ENCODE measurements at regions not wholly inside any gene's neighbourhood (a gene's known extent, or its start where the extent isn't known, plus 50 kb on each side); places are given as distances from the start of the nearest gene placed in this dataset.

- ATAC-seq, result no peak
Observed at GRCh38 chr5:144822503-144822902, 651.8 kb downstream of the KCTD16 start.

More at GRCh38 chr5:144822503-144822902, 651.8 kb downstream of the KCTD16 start:
- no peaks in the 10 kb centered on the region for H3K27me3 ChIP-seq (ENCODE audit: insufficient read depth)
- DNase-seq (ENCODE audit: low spot score), result no peak
- Mint-ChIP-seq H3K27me3 (ENCODE audit: insufficient read depth, low read depth, poor library complexity) (no peaks in the 10 kb centered on the region), H3K36me3 (ENCODE audit: low read depth) (no peaks in the 10 kb centered on the region), H3K4me1 (no peaks in the 10 kb centered on the region), H3K27ac (no peak overlapping the region), H3K9me3 (peaks cover 3% of the 10 kb centered on the region; the same call in 1 of the 3 replicates), H3K4me3 (no peak overlapping the region)
- H3K9me2 ChIP-seq (ENCODE audit: insufficient read depth), result no peaks in the 10 kb centered on the region
- H3K4me1 ChIP-seq (ENCODE audit: insufficient read depth), result no peaks in the 10 kb centered on the region
- no peak overlapping the region for H3K4me3 ChIP-seq
- no peak overlapping the region for H3K27ac ChIP-seq (ENCODE audit: low read depth)
- no peaks in the 10 kb centered on the region for H3K79me2 ChIP-seq (replicated peaks; ENCODE audit: insufficient read depth)
- no peaks in the 10 kb centered on the region for H3K36me3 ChIP-seq (ENCODE audit: insufficient read depth)
- TF ChIP-seq, protein P1, sequence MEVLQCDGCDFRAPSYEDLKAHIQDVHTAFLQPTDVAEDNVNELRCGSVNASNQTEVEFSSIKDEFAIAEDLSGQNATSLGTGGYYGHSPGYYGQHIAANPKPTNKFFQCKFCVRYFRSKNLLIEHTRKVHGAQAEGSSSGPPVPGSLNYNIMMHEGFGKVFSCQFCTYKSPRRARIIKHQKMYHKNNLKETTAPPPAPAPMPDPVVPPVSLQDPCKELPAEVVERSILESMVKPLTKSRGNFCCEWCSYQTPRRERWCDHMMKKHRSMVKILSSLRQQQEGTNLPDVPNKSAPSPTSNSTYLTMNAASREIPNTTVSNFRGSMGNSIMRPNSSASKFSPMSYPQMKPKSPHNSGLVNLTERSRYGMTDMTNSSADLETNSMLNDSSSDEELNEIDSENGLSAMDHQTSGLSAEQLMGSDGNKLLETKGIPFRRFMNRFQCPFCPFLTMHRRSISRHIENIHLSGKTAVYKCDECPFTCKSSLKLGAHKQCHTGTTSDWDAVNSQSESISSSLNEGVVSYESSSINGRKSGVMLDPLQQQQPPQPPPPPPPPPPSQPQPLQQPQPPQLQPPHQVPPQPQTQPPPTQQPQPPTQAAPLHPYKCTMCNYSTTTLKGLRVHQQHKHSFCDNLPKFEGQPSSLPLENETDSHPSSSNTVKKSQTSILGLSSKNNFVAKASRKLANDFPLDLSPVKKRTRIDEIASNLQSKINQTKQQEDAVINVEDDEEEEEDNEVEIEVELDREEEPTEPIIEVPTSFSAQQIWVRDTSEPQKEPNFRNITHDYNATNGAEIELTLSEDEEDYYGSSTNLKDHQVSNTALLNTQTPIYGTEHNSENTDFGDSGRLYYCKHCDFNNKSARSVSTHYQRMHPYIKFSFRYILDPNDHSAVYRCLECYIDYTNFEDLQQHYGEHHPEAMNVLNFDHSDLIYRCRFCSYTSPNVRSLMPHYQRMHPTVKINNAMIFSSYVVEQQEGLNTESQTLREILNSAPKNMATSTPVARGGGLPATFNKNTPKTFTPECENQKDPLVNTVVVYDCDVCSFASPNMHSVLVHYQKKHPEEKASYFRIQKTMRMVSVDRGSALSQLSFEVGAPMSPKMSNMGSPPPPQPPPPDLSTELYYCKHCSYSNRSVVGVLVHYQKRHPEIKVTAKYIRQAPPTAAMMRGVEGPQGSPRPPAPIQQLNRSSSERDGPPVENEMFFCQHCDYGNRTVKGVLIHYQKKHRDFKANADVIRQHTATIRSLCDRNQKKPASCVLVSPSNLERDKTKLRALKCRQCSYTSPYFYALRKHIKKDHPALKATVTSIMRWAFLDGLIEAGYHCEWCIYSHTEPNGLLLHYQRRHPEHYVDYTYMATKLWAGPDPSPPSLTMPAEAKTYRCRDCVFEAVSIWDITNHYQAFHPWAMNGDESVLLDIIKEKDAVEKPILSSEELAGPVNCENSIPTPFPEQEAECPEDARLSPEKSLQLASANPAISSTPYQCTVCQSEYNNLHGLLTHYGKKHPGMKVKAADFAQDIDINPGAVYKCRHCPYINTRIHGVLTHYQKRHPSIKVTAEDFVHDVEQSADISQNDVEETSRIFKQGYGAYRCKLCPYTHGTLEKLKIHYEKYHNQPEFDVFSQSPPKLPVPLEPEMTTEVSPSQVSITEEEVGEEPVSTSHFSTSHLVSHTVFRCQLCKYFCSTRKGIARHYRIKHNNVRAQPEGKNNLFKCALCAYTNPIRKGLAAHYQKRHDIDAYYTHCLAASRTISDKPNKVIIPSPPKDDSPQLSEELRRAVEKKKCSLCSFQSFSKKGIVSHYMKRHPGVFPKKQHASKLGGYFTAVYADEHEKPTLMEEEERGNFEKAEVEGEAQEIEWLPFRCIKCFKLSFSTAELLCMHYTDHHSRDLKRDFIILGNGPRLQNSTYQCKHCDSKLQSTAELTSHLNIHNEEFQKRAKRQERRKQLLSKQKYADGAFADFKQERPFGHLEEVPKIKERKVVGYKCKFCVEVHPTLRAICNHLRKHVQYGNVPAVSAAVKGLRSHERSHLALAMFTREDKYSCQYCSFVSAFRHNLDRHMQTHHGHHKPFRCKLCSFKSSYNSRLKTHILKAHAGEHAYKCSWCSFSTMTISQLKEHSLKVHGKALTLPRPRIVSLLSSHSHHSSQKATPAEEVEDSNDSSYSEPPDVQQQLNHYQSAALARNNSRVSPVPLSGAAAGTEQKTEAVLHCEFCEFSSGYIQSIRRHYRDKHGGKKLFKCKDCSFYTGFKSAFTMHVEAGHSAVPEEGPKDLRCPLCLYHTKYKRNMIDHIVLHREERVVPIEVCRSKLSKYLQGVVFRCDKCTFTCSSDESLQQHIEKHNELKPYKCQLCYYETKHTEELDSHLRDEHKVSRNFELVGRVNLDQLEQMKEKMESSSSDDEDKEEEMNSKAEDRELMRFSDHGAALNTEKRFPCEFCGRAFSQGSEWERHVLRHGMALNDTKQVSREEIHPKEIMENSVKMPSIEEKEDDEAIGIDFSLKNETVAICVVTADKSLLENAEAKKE (CRISPR knock-in tag; IDR thresholded peaks at IDR 0.05), result no peak
- TF ChIP-seq EZH2 (IDR thresholded peaks at IDR 0.05; ENCODE audit: low read depth, unreplicated experiment) (no peak), CTCF (conservative IDR thresholded peaks at IDR 0.05; ENCODE audit: low read depth in 2 of 2) (no peak), ZNF114 (CRISPR knock-in tag; IDR thresholded peaks at IDR 0.05) (no peak), JUNB (IDR thresholded peaks at IDR 0.05; ENCODE audit: unreplicated experiment) (no peak), CREB1 (CRISPR knock-in tag; IDR thresholded peaks at IDR 0.05; ENCODE audit: low read depth) (no peak), EZH2phosphoT487 (IDR thresholded peaks at IDR 0.05; ENCODE audit: unreplicated experiment) (no peak), STAT1 (IDR thresholded peaks at IDR 0.05; ENCODE audit: unreplicated experiment) (no peak), POLR2AphosphoS5 (IDR thresholded peaks at IDR 0.05; ENCODE audit: low read depth) (no peak), ZNF331 (CRISPR knock-in tag; IDR thresholded peaks at IDR 0.05; ENCODE audit: low read depth) (no peak), NANOG (IDR thresholded peaks at IDR 0.05; ENCODE audit: borderline replicate concordance) (no peak)
- TF ChIP-seq, protein P2, sequence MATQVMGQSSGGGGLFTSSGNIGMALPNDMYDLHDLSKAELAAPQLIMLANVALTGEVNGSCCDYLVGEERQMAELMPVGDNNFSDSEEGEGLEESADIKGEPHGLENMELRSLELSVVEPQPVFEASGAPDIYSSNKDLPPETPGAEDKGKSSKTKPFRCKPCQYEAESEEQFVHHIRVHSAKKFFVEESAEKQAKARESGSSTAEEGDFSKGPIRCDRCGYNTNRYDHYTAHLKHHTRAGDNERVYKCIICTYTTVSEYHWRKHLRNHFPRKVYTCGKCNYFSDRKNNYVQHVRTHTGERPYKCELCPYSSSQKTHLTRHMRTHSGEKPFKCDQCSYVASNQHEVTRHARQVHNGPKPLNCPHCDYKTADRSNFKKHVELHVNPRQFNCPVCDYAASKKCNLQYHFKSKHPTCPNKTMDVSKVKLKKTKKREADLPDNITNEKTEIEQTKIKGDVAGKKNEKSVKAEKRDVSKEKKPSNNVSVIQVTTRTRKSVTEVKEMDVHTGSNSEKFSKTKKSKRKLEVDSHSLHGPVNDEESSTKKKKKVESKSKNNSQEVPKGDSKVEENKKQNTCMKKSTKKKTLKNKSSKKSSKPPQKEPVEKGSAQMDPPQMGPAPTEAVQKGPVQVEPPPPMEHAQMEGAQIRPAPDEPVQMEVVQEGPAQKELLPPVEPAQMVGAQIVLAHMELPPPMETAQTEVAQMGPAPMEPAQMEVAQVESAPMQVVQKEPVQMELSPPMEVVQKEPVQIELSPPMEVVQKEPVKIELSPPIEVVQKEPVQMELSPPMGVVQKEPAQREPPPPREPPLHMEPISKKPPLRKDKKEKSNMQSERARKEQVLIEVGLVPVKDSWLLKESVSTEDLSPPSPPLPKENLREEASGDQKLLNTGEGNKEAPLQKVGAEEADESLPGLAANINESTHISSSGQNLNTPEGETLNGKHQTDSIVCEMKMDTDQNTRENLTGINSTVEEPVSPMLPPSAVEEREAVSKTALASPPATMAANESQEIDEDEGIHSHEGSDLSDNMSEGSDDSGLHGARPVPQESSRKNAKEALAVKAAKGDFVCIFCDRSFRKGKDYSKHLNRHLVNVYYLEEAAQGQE (IDR thresholded peaks at IDR 0.05; ENCODE audit: unreplicated experiment), result no peak
- TF ChIP-seq, protein P3, sequence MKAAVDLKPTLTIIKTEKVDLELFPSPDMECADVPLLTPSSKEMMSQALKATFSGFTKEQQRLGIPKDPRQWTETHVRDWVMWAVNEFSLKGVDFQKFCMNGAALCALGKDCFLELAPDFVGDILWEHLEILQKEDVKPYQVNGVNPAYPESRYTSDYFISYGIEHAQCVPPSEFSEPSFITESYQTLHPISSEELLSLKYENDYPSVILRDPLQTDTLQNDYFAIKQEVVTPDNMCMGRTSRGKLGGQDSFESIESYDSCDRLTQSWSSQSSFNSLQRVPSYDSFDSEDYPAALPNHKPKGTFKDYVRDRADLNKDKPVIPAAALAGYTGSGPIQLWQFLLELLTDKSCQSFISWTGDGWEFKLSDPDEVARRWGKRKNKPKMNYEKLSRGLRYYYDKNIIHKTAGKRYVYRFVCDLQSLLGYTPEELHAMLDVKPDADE (IDR thresholded peaks at IDR 0.05), result no peak
- H3F3A ChIP-seq (replicated peaks; ENCODE audit: low read depth), result no peaks in the 10 kb centered on the region
- no peaks in the 10 kb centered on the region for H4K20me1 ChIP-seq (replicated peaks; ENCODE audit: insufficient read depth)
- no peak overlapping the region for H2AFZ ChIP-seq
- H3K4me2 ChIP-seq, result no peak overlapping the region

Data from GM23338 (cell line).